Choroid plexus epithelial cell (primary cell): ENCODE measurements at regions not wholly inside any gene's neighbourhood (a gene's known extent, or its start where the extent isn't known, plus 50 kb on each side); places are given as distances from the start of the nearest gene placed in this dataset.

Source experiments
- DNase-seq: peaks from one replicate; pipeline ENCODE4 v3.0.0-alpha.2; 2010; ENCODE audit warnings: low read depth
- H3K4me3 ChIP-seq: 2 replicates; pipeline ENCODE4 v1.5.1; 2011; ENCODE audit warnings: low read depth, mild to moderate bottlenecking, control low read depth, low read length, moderate library complexity
- CTCF ChIP-seq: conservative IDR thresholded peaks from 2 replicates; pipeline ENCODE4 v1.5.1; 2011; ENCODE audit warnings: low read depth, mild to moderate bottlenecking, control low read depth, inconsistent platforms, low read length, moderate library complexity

- no peak for DNase-seq
- TF ChIP-seq CTCF, result no peak
Measured at GRCh38 chr9:90032296-90033027, 427.6 kb downstream of the GADD45G start.

DNA sequence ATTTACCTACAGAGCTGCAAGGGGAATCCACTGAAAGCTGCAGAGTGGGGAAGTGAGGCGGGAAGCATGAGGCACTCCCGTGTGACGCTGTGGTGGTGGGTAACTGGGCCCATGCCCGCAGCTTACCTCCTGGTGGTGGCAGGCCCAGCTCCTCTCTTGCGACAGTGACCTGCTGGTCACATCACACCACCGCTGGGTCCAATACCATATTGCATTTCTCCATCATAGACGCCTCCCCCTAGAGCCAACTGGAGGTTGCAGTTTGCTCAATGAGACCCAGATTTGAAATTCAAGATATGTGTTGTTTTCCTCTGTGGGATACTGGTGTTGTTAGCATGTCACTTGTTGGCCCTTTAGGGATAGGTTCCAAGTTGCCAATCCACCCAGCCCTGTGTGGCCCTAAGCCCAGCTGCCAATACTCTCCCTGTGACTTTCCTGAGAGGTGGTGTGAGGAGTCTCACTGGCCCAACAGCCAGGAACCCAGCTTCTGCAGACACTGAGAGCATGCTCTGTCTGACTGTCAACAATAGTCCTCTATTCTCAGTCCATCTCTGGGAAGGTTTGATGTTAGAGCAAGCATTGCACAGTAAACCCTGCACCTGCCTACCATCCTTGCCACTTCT, 428.3 kb downstream of the GADD45G start:
- no peak for TF ChIP-seq CTCF
- no peak for DNase-seq
- H3K4me3 ChIP-seq, result no peak overlapping the region

More at GRCh38 chr9:90032296-90033027, 427.6 kb downstream of the GADD45G start:
- H3K4me3 ChIP-seq, result no peak overlapping the region

DNA sequence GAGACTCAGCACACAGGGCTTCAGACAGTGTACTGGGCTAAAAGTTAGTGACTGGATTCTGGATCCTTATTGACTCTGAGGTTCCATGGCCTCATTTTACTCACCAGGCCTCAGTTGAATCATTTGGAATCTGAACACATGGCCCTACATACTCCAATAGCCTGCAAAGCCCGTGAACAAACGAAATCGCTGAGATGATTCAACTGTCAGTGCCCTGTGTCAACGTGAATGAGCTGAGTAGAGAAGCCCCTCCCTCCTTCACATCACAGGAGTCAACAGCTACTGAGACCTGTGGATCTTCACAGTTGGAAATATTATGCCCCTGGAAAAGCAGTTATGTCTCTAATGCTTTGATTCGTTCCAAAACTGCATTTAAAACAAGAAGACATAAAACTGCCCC, 429.3 kb downstream of the GADD45G start:
- TF ChIP-seq CTCF, result no peak
- DNase-seq, result no peak

DNA sequence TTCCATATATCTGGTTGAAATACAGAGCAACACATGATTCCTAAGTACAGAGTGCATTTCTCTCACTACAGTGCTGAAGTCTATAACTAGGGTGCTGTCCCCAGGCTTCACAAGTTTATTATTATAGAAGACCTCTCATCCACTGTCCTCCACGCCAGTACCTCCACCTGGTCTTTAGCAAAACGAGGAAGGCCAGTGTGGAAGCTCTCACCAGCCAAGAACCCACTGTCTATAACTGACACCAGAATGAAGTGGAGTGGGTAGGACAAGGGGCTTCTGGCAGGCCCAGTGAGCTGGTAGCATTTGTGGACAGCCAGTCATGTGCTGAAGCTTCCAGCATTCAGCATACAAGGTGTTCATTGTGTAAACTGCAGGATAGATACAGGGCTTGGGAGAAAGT, 430.7 kb downstream of the GADD45G start:
- no peak for TF ChIP-seq CTCF
- DNase-seq, result no peak
- H3K4me3 ChIP-seq, result no peak overlapping the region

More for the DNA sequence above, 429.3 kb downstream of the GADD45G start:
- H3K4me3 ChIP-seq, result no peak overlapping the region

GRCh38 chr9:90037146-90037797, 432.5 kb downstream of the GADD45G start:
- no peak overlapping the region for H3K4me3 ChIP-seq
- TF ChIP-seq CTCF, result no peak
- DNase-seq, result no peak

- DNase-seq, result no peak
- TF ChIP-seq CTCF, result no peak
Measured at GRCh38 chr9:90038763-90039162, 434.0 kb downstream of the GADD45G start.

More at GRCh38 chr9:90038763-90039162, 434.0 kb downstream of the GADD45G start:
- H3K4me3 ChIP-seq, result no peak overlapping the region
